ENCODE measurements at regions not wholly inside any gene's neighbourhood (a gene's known extent, or its start where the extent isn't known, plus 50 kb on each side); places are given as distances from the start of the nearest gene placed in this dataset.

DNA sequence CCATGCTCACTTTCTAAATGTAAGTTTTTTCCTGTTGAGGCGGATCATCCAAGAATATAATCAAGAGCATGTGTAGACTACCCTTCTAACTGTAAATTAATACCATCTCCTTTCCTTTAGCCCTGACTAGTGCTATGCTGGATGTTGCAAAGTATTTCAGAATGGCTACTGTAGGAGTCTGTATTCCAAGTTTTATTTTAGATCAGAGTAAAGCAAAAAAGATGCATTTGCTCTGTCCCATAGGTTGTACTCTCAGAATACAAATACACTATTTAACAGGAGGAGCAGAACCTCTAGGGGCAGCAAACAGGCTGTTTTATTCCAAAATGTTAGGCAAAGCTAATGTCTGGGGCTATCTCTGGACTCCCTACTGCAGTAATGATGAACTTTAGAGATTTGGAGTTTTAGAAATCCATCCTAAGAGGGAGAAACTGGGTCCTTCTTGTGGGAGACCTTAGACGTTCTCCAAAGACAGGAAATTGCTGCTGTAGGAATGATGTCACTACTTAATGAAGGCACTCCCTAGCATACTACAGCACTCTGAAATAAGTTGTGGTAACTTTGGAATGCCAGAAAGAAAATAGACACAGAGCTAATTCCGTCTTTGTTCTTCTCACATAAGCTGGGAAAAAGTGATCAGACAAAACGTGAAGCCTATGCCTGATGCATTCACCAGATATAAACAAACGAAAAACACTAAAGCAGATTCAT is 392.4 kb upstream of the HS3ST5 start:
- TF ChIP-seq, protein P1, sequence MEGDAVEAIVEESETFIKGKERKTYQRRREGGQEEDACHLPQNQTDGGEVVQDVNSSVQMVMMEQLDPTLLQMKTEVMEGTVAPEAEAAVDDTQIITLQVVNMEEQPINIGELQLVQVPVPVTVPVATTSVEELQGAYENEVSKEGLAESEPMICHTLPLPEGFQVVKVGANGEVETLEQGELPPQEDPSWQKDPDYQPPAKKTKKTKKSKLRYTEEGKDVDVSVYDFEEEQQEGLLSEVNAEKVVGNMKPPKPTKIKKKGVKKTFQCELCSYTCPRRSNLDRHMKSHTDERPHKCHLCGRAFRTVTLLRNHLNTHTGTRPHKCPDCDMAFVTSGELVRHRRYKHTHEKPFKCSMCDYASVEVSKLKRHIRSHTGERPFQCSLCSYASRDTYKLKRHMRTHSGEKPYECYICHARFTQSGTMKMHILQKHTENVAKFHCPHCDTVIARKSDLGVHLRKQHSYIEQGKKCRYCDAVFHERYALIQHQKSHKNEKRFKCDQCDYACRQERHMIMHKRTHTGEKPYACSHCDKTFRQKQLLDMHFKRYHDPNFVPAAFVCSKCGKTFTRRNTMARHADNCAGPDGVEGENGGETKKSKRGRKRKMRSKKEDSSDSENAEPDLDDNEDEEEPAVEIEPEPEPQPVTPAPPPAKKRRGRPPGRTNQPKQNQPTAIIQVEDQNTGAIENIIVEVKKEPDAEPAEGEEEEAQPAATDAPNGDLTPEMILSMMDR (IDR thresholded peaks at IDR 0.05; ENCODE audit: extremely low read depth in 1 of 2, insufficient read depth in 1 of 2, low read depth in 1 of 2, low read length in 2 of 2) = no peak
- TF ChIP-seq, protein P2, sequence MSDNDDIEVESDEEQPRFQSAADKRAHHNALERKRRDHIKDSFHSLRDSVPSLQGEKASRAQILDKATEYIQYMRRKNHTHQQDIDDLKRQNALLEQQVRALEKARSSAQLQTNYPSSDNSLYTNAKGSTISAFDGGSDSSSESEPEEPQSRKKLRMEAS (IDR thresholded peaks at IDR 0.05; ENCODE audit: insufficient read depth, insufficient read length) = no peak
- TF ChIP-seq POLR2AphosphoS5 (IDR thresholded peaks at IDR 0.05; ENCODE audit: insufficient read depth, low read depth, low read length) (no peak), GATA2 (IDR thresholded peaks at IDR 0.05; ENCODE audit: insufficient read depth, insufficient read length, low read depth, low read length) (no peak), JUN (IDR thresholded peaks at IDR 0.05; ENCODE audit: borderline replicate concordance, insufficient read depth, insufficient read length, low read depth) (no peak), FOS (IDR thresholded peaks at IDR 0.05; ENCODE audit: borderline replicate concordance, insufficient read depth, low read length) (no peak), POLR2A (IDR thresholded peaks at IDR 0.05; ENCODE audit: low read depth, low read length) (no peak), MYC (IDR thresholded peaks at IDR 0.05; ENCODE audit: low read depth, low read length) (no peak), EZH2 (IDR thresholded peaks at IDR 0.05; ENCODE audit: borderline replicate concordance, low read depth, low read length, severe bottlenecking) (no peak)
- Histone ChIP-seq H3K9ac (replicated peaks; ENCODE audit: extremely low read depth, insufficient read depth, low read length) (no peak overlapping the region), H3K4me3 (replicated peaks in 1 of 3; ENCODE audit: insufficient read depth in 1 of 3, low read depth in 1 of 3, low read length in 3 of 3) (no peak overlapping the region), H3K4me2 (ENCODE audit: insufficient read depth, low read length) (no peak overlapping the region), H4K20me1 (replicated peaks; ENCODE audit: control insufficient read depth, extremely low read depth, insufficient read depth, low read length) (no peaks in the 10 kb centered on the region), H3K9me1 (replicated peaks; ENCODE audit: control insufficient read depth, extremely low read depth, insufficient read depth, low read length) (no peaks in the 10 kb centered on the region), H2AFZ (ENCODE audit: low read depth, low read length) (no peak overlapping the region), H3K27me3 (ENCODE audit: control insufficient read depth in 2 of 2, insufficient read depth in 2 of 2, low read length in 2 of 2) (no peaks in the 10 kb centered on the region), H3K79me2 (ENCODE audit: control insufficient read depth, insufficient read depth, low read length) (no peaks in the 10 kb centered on the region), H3K36me3 (ENCODE audit: control insufficient read depth in 2 of 2, extremely low read depth in 1 of 2, insufficient read depth in 2 of 2, low read length in 2 of 2) (no peaks in the 10 kb centered on the region), H3K27ac (ENCODE audit: insufficient read depth, low read depth, low read length) (no peak overlapping the region), H3K9me3 (replicated peaks; ENCODE audit: control insufficient read depth, insufficient read depth, low read length) (no peaks in the 10 kb centered on the region), H3K4me1 (ENCODE audit: control insufficient read depth, extremely low read depth, insufficient read depth, low read length) (no peaks in the 10 kb centered on the region)
- dilution Hi-C loops (cut with MboI; ENCODE audit: extremely low pct_ligation_motif_present, low sequenced_read_pairs) (no loop called here), intact Hi-C loops (cut with micrococcal nuclease) (no loop called here)
- ChIA-PET CTCF (no interaction called here), POLR2A (no interaction called here)
- BruUV-seq (replicated peaks) = no TSS peak
- no peak for FAIRE-seq
- DNase-seq (ENCODE audit: low read depth, low spot score) = no peak
